ENCODE measurements at regions not wholly inside any gene's neighbourhood (a gene's known extent, or its start where the extent isn't known, plus 50 kb on each side); places are given as distances from the start of the nearest gene placed in this dataset.

- TF ChIP-seq CTCF (IDR thresholded peaks at IDR 0.05) (no peak), CHD2 (IDR thresholded peaks at IDR 0.05; ENCODE audit: low read length, partially characterized antibody) (no peak)
These were observed 744.0 kb upstream of the MAP3K7 start for GRCh38 chr6:91330896-91331295.
